ENCODE measurements at regions not wholly inside any gene's neighbourhood (a gene's known extent, or its start where the extent isn't known, plus 50 kb on each side); places are given as distances from the start of the nearest gene placed in this dataset.

DNA sequence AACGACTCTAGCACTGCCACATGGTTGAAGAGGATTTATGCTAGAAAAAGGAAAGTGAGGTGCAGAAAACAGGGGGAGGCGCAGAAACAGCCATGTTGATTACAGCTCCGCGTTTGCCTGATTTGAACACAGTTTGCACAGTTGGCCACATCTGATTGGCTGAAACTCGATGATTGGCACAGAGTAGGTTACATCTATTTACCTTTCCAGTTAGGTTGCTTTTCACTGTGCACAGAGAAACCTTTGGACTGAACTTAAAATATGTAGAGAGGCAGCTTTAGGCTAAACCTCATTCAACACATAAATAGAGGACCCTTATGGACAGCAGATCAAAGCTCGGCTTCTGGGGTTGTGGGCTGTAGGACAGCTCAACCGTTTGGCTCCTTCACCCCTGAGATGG is 153.7 kb upstream of the APCDD1 start:
- no peaks in the 10 kb centered on the region for H3K79me2 ChIP-seq (ENCODE audit: insufficient read depth, low read length)
- peaks cover 5% of the 10 kb centered on the region; the same call in 1 of the 2 replicates for H3K27me3 ChIP-seq (ENCODE audit: insufficient read depth, low read length)
- no peak for TF ChIP-seq YY1 (IDR thresholded peaks at IDR 0.05; ENCODE audit: extremely low read depth, insufficient replicate concordance, low read depth, low read length)
- no peak for TF ChIP-seq EZH2phosphoT487 (IDR thresholded peaks at IDR 0.05; ENCODE audit: borderline replicate concordance)
- TF ChIP-seq, protein P1, sequence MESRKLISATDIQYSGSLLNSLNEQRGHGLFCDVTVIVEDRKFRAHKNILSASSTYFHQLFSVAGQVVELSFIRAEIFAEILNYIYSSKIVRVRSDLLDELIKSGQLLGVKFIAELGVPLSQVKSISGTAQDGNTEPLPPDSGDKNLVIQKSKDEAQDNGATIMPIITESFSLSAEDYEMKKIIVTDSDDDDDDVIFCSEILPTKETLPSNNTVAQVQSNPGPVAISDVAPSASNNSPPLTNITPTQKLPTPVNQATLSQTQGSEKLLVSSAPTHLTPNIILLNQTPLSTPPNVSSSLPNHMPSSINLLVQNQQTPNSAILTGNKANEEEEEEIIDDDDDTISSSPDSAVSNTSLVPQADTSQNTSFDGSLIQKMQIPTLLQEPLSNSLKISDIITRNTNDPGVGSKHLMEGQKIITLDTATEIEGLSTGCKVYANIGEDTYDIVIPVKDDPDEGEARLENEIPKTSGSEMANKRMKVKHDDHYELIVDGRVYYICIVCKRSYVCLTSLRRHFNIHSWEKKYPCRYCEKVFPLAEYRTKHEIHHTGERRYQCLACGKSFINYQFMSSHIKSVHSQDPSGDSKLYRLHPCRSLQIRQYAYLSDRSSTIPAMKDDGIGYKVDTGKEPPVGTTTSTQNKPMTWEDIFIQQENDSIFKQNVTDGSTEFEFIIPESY (IDR thresholded peaks at IDR 0.05; ENCODE audit: extremely low read depth, insufficient replicate concordance, low read length), result no peak
- no peak for TF ChIP-seq ELF1 (IDR thresholded peaks at IDR 0.05; ENCODE audit: borderline replicate concordance, low read depth)
- TF ChIP-seq ZFX (IDR thresholded peaks at IDR 0.05), result no peak
- TF ChIP-seq RAD21 (IDR thresholded peaks at IDR 0.05; ENCODE audit: low read depth), result no peak
- TF ChIP-seq CEBPB (IDR thresholded peaks at IDR 0.05; ENCODE audit: low read depth), result no peak
- TF ChIP-seq SP1 (IDR thresholded peaks at IDR 0.05; ENCODE audit: low read depth), result no peak
- TF ChIP-seq SRF (IDR thresholded peaks at IDR 0.05; ENCODE audit: low read depth), result no peak
- TF ChIP-seq, protein P2, sequence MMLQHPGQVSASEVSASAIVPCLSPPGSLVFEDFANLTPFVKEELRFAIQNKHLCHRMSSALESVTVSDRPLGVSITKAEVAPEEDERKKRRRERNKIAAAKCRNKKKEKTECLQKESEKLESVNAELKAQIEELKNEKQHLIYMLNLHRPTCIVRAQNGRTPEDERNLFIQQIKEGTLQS (IDR thresholded peaks at IDR 0.05), result no peak
- no peak for TF ChIP-seq ZNF274 (IDR thresholded peaks at IDR 0.05; ENCODE audit: low read depth, low read length)
- TF ChIP-seq, protein P3, sequence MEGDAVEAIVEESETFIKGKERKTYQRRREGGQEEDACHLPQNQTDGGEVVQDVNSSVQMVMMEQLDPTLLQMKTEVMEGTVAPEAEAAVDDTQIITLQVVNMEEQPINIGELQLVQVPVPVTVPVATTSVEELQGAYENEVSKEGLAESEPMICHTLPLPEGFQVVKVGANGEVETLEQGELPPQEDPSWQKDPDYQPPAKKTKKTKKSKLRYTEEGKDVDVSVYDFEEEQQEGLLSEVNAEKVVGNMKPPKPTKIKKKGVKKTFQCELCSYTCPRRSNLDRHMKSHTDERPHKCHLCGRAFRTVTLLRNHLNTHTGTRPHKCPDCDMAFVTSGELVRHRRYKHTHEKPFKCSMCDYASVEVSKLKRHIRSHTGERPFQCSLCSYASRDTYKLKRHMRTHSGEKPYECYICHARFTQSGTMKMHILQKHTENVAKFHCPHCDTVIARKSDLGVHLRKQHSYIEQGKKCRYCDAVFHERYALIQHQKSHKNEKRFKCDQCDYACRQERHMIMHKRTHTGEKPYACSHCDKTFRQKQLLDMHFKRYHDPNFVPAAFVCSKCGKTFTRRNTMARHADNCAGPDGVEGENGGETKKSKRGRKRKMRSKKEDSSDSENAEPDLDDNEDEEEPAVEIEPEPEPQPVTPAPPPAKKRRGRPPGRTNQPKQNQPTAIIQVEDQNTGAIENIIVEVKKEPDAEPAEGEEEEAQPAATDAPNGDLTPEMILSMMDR (IDR thresholded peaks at IDR 0.05 in 2 of 3, conservative IDR thresholded peaks at IDR 0.05 in 1 of 3; ENCODE audit: borderline replicate concordance in 1 of 3, insufficient read depth in 1 of 3, low read depth in 2 of 3, low read length in 2 of 3), result no peak
- no peak for TF ChIP-seq JUND (IDR thresholded peaks at IDR 0.05)
- no peak for TF ChIP-seq CBX3 (IDR thresholded peaks at IDR 0.05; ENCODE audit: low read depth)
- H3K4me2 ChIP-seq (ENCODE audit: low read length), result no peak overlapping the region
- RAD21 ChIA-PET (ENCODE audit: low non-redundant PET in 1 of 2, low total read pairs in 2 of 2, uncharacterized antibody in 2 of 2, unreplicated experiment in 2 of 2), result no interaction called here
- ATAC-seq (no peak), DNase-seq (ENCODE audit: low read depth, low spot score) (no peak)
- POLR2A ChIA-PET, result no interaction called here
- no peaks in the 10 kb centered on the region for H3K9me2 ChIP-seq (ENCODE audit: insufficient read depth)
- H3K4me1 ChIP-seq (ENCODE audit: control insufficient read depth in 1 of 2, insufficient read depth in 2 of 2, low read length in 2 of 2), result no peaks in the 10 kb centered on the region
- no peak overlapping the region for H2AFZ ChIP-seq (ENCODE audit: low read depth, low read length, poor library complexity, severe bottlenecking)
- CTCF ChIA-PET, result no interaction called here
- H3K36me3 ChIP-seq (ENCODE audit: control insufficient read depth in 1 of 2, insufficient read depth in 2 of 2, low read length in 2 of 2), result no peaks in the 10 kb centered on the region
- intact Hi-C loops (cut with micrococcal nuclease), result loop anchor here (10.0 kb wide), 1 partner anchor 276 kb away; no protein-coding TSS in a partner anchor
- no peak overlapping the region for H3K4me3 ChIP-seq (replicated peaks in 1 of 2; ENCODE audit: low read depth in 1 of 2, low read length in 2 of 2)
- H3K27ac ChIP-seq (ENCODE audit: low read depth, low read length), result no peak overlapping the region
- no peaks in the 10 kb centered on the region for H3K9me3 ChIP-seq (ENCODE audit: control insufficient read depth in 1 of 2, insufficient read depth in 1 of 2, low read depth in 1 of 2, low read length in 2 of 2)
- no peaks in the 10 kb centered on the region for H4K20me1 ChIP-seq (ENCODE audit: insufficient read depth)
- BruUV-seq (replicated peaks), result no TSS peak
- no peak overlapping the region for H3K9ac ChIP-seq (ENCODE audit: low read length)

Data from HCT116 (cell line).